SK-N-SH (cell line): ENCODE measurements at regions not wholly inside any gene's neighbourhood (a gene's known extent, or its start where the extent isn't known, plus 50 kb on each side); places are given as distances from the start of the nearest gene placed in this dataset.

ENCODE experiments used
- CTCF ChIA-PET: fragments of 300-600, 350-600 bp; formaldehyde crosslinking; extraction: SDS; loops from one replicate; lab custom pipeline; 2021; lab: Yijun Ruan, JAX
- POLR2A ChIA-PET: fragments of 350-600 bp; sonication (Branson Sonifier 250); formaldehyde crosslinking; extraction: SDS; loops from one replicate; lab custom pipeline; 2020; ENCODE audit warnings: antibody characterized with exemption, inconsistent platforms; lab: Yijun Ruan, JAX
- DNase-seq: peaks from one replicate; pipeline ENCODE4 v3.0.0; 2012
- H2AFZ ChIP-seq: fragments of 200-600 bp; sonication (generic); 2 replicates; pipeline ENCODE4 v1.8.1; 2016; ENCODE audit warnings: antibody characterized with exemption, mild to moderate bottlenecking, low read depth
- H3F3A ChIP-seq: fragments of 200-600 bp; sonication (generic); replicated peaks from 2 replicates; pipeline ENCODE3; 2016; ENCODE audit warnings: antibody characterized with exemption, mild to moderate bottlenecking; ENCODE audit not compliant: insufficient read depth
- H3K27ac ChIP-seq, 2 experiments: fragments of 200-500 bp in 1 of 2; fragments of 200-600 bp in 1 of 2; sonication (Bioruptor generic) in 1 of 2; sonication (generic), shearing (Covaris generic) in 1 of 2; 2 replicates each; pipeline versions ENCODE4 v1.5.1 to v1.6.1; 2014 to 2016; ENCODE audit warnings: low read depth in 2 of 2, inconsistent platforms in 1 of 2, low read length in 1 of 2, mild to moderate bottlenecking in 1 of 2, mixed read lengths in 1 of 2
- H3K27me3 ChIP-seq: fragments of 200-600 bp; sonication (generic), shearing (Covaris generic); 2 replicates; pipeline ENCODE4 v1.6.1; 2016; ENCODE audit warnings: mixed run types; ENCODE audit not compliant: insufficient read depth
- H3K36me3 ChIP-seq, 2 experiments: fragments of 200-500 bp in 1 of 2; fragments of 200-600 bp in 1 of 2; sonication (Bioruptor generic) in 1 of 2; sonication (generic) in 1 of 2; replicated peaks in 1 of 2; 2 replicates each; pipeline versions ENCODE3 to v1.5.1; 2014 to 2016; ENCODE audit warnings: low read length in 1 of 2, mild to moderate bottlenecking in 1 of 2; ENCODE audit not compliant: insufficient read depth in 2 of 2, control insufficient read depth in 1 of 2
- H3K4me1 ChIP-seq, 2 experiments: fragments of 200-500 bp in 1 of 2; fragments of 200-600 bp in 1 of 2; sonication (Bioruptor generic) in 1 of 2; sonication (generic), shearing (Covaris generic) in 1 of 2; 2 replicates each; pipeline versions ENCODE4 v1.5.1 to v1.6.1; 2014 to 2016; ENCODE audit warnings: low read depth in 1 of 2, low read length in 1 of 2, mixed run types in 1 of 2; ENCODE audit not compliant: insufficient read depth in 2 of 2, control insufficient read depth in 1 of 2
- H3K4me2 ChIP-seq: fragments of 200-600 bp; sonication (generic), shearing (Covaris generic); 2 replicates; pipeline ENCODE4 v1.6.1; 2017; ENCODE audit warnings: mixed run types
- H3K4me3 ChIP-seq, 2 experiments: fragments of 200-500 bp in 1 of 2; fragments of 200-600 bp in 1 of 2; sonication (Bioruptor generic) in 1 of 2; sonication (generic), shearing (Covaris generic) in 1 of 2; 2 replicates each; pipeline versions ENCODE4 v1.5.1 to v1.8.1; 2014 to 2016; ENCODE audit warnings: low read depth in 2 of 2, inconsistent platforms in 1 of 2, low read length in 1 of 2, mild to moderate bottlenecking in 1 of 2, mixed read lengths in 1 of 2, moderate library complexity in 1 of 2
- H3K79me2 ChIP-seq: fragments of 200-600 bp; sonication (generic); 2 replicates; pipeline ENCODE4 v1.8.1; 2017; ENCODE audit warnings: mild to moderate bottlenecking; ENCODE audit not compliant: insufficient read depth
- H3K9ac ChIP-seq: fragments of 200-600 bp; sonication (generic); 2 replicates; pipeline ENCODE4 v1.6.1; 2017; ENCODE audit warnings: mixed run types
- H3K9me2 ChIP-seq: fragments of 200-600 bp; sonication (generic); 2 replicates; pipeline ENCODE4 v1.6.1; 2017; ENCODE audit warnings: mixed run types
- H3K9me3 ChIP-seq: fragments of 200-600 bp; sonication (generic); 2 replicates; pipeline ENCODE4 v1.6.1; 2017; ENCODE audit warnings: mixed run types, mild to moderate bottlenecking, moderate library complexity
- H4K20me1 ChIP-seq: fragments of 200-600 bp; sonication (generic); 2 replicates; pipeline ENCODE4 v1.6.1; 2017; ENCODE audit warnings: mild to moderate bottlenecking, mixed run types; ENCODE audit not compliant: insufficient read depth
- CHD2 ChIP-seq: fragments of 150-350 bp; IDR thresholded peaks from 2 replicates; pipeline ENCODE4 v1.6.1; 2018; ENCODE audit warnings: low read length; ENCODE audit not compliant: partially characterized antibody
- ELF1 ChIP-seq: IDR thresholded peaks from 2 replicates; pipeline ENCODE4 v1.4.0; 2012
- EP300 ChIP-seq, 2 experiments: IDR thresholded peaks; 2 replicates each; pipeline versions ENCODE4 v1.4.0 to v1.6.1; 2012; ENCODE audit warnings: borderline replicate concordance in 1 of 2, low read depth in 1 of 2, low read length in 1 of 2
- EZH2phosphoT487 ChIP-seq: fragments of 200-600 bp; sonication (generic); IDR thresholded peaks from 2 replicates; pipeline ENCODE4 v1.6.1; 2017; ENCODE audit warnings: low read depth, mixed run types, mild to moderate bottlenecking, antibody characterized with exemption, moderate library complexity, borderline replicate concordance
- FOSL2 ChIP-seq: IDR thresholded peaks from 2 replicates; pipeline ENCODE4 v1.4.0; 2012; ENCODE audit warnings: low read depth, mild to moderate bottlenecking, moderate library complexity, borderline replicate concordance
- GATA2 ChIP-seq: sonication (generic); formaldehyde crosslinking; IDR thresholded peaks from 2 replicates; pipeline ENCODE4 v1.5.0; 2020; ENCODE audit warnings: mild to moderate bottlenecking, missing genetic modification reagents
- JUND ChIP-seq: IDR thresholded peaks from 2 replicates; pipeline ENCODE4 v1.4.0; 2012
- MAX ChIP-seq: IDR thresholded peaks from 2 replicates; pipeline ENCODE4 v1.4.0; 2012; ENCODE audit warnings: low read depth
- MXI1 ChIP-seq: IDR thresholded peaks from 2 replicates; pipeline ENCODE4 v1.6.1; 2012; ENCODE audit warnings: mild to moderate bottlenecking, low read depth, low read length, improper control_type of control experiment
- NFIC ChIP-seq: IDR thresholded peaks from 2 replicates; pipeline ENCODE4 v1.4.0; 2012; ENCODE audit warnings: borderline replicate concordance
- NRF1 ChIP-seq: IDR thresholded peaks from 2 replicates; pipeline ENCODE4 v1.6.1; 2012; ENCODE audit warnings: low read depth, mild to moderate bottlenecking, low read length
- POLR2AphosphoS5 ChIP-seq: IDR thresholded peaks from 2 replicates; pipeline ENCODE4 v1.6.1; 2012; ENCODE audit warnings: low read depth, low read length
- RCOR1 ChIP-seq: fragments of 150-350 bp; IDR thresholded peaks from 2 replicates; pipeline ENCODE4 v1.6.1; 2017; ENCODE audit warnings: antibody characterized with exemption, low read length
- REST ChIP-seq: IDR thresholded peaks from 2 replicates; pipeline ENCODE4 v1.6.1; 2012; ENCODE audit warnings: mild to moderate bottlenecking, low read depth, low read length, moderate library complexity
- RXRA ChIP-seq: IDR thresholded peaks from 2 replicates; pipeline ENCODE4 v1.4.0; 2012; ENCODE audit warnings: low read depth, mild to moderate bottlenecking, borderline replicate concordance
- SIN3A ChIP-seq: IDR thresholded peaks from 2 replicates; pipeline ENCODE4 v1.6.1; 2012; ENCODE audit warnings: low read depth, mild to moderate bottlenecking, low read length, moderate library complexity, borderline replicate concordance
- TCF12 ChIP-seq: IDR thresholded peaks from 2 replicates; pipeline ENCODE4 v1.4.0; 2012
- USF1 ChIP-seq: IDR thresholded peaks from 2 replicates; pipeline ENCODE4 v1.4.0; 2012; ENCODE audit warnings: low read depth, borderline replicate concordance
- ZBTB33 ChIP-seq: IDR thresholded peaks from 2 replicates; pipeline ENCODE4 v1.4.0; 2012; ENCODE audit warnings: low read depth, borderline replicate concordance
- WGBS: methylation state at CpG from one replicate; pipeline ENCODE4 v1.1.6; 2017; ENCODE audit warnings: low lambda C conversion rate; 5-methylcytosine and 5-hydroxymethylcytosine counted together

GRCh38 chr7:106384373-106384772, 99.6 kb upstream of the NAMPT start:
- TF ChIP-seq EZH2phosphoT487 (no peak), ZBTB33 (no peak), EP300 (IDR thresholded peaks at IDR 0.05; ENCODE audit: borderline replicate concordance in 1 of 2, low read depth in 1 of 2, low read length in 1 of 2) (no peak), CHD2 (no peak), GATA2 (CRISPR knock-in tag) (no peak), ELF1 (no peak), USF1 (no peak), SIN3A (no peak), MXI1 (no peak), JUND (no peak), NFIC (no peak), POLR2AphosphoS5 (no peak), RCOR1 (no peak), RXRA (no peak), FOSL2 (no peak), NRF1 (no peak)
- TF ChIP-seq, all 33 proteins: peak for 0
- POLR2A ChIA-PET, result no interaction called here

GRCh38 chr7:106382929-106383328, 98.1 kb upstream of the NAMPT start:
- ChIA-PET POLR2A (no interaction called here), CTCF (no interaction called here)
- Histone ChIP-seq H3K4me1 (no peaks in the 10 kb centered on the region), H3K9me3 (no peaks in the 10 kb centered on the region), H3F3A (no peaks in the 10 kb centered on the region), H2AFZ (no peak overlapping the region), H3K27me3 (no peaks in the 10 kb centered on the region; the same call in 1 of the 2 replicates), H3K27ac (no peak overlapping the region), H3K9ac (no peak overlapping the region), H3K79me2 (no peaks in the 10 kb centered on the region), H3K36me3 (no peaks in the 10 kb centered on the region), H3K9me2 (no peaks in the 10 kb centered on the region), H3K4me3 (no peak overlapping the region), H4K20me1 (no peaks in the 10 kb centered on the region), H3K4me2 (no peak overlapping the region)
- 100% methylated on average over 1 of the region's 1 CpG for WGBS
- TF ChIP-seq TCF12, result no peak
- TF ChIP-seq REST, result no peak
- no peak for TF ChIP-seq RCOR1
- no peak for TF ChIP-seq MAX
- no peak for DNase-seq

More at GRCh38 chr7:106384373-106384772, 99.6 kb upstream of the NAMPT start:
- no peak overlapping the region for H3K27ac ChIP-seq
- no peak overlapping the region for H2AFZ ChIP-seq
- H3K9me2 ChIP-seq, result 0 out of 2 replicates have a peak, but pooled peaks cover under 1% of the 10 kb centered on the region
- H3K4me2 ChIP-seq, result no peak overlapping the region
- no peak overlapping the region for H3K9ac ChIP-seq
- H3K79me2 ChIP-seq, result no peaks in the 10 kb centered on the region
- no peak for DNase-seq
- no peaks in the 10 kb centered on the region for H4K20me1 ChIP-seq
- H3F3A ChIP-seq, result no peaks in the 10 kb centered on the region
- no peaks in the 10 kb centered on the region for H3K9me3 ChIP-seq
- CTCF ChIA-PET, result no interaction called here
- H3K36me3 ChIP-seq, result no peaks in the 10 kb centered on the region
- H3K27me3 ChIP-seq, result no peaks in the 10 kb centered on the region; the same call in 1 of the 2 replicates
- H3K4me3 ChIP-seq, result no peak overlapping the region
- no peaks in the 10 kb centered on the region for H3K4me1 ChIP-seq
